ENCODE measurements at regions not wholly inside any gene's neighbourhood (a gene's known extent, or its start where the extent isn't known, plus 50 kb on each side); places are given as distances from the start of the nearest gene placed in this dataset.

DNA sequence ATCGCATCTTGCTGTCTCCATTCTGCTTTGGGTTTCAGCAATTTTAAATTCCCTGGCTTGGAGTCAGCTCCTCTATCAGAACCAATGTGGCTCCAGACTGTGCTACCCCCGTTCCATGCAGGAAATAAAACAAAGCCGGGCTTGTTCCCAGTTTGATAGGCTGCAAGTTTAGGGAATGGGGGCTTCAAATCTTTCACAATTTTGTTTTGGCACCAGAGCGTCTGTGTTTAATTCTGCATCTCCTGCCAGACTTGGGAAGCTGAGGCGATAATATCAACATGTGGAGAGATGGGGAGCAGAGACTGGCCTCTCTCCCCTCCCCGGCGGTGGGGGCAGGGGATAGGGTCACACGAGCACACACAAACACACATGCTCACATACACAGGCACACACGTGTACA lies 305.9 kb downstream of the FGFR2 start:
- Mint-ChIP-seq H3K27ac (no peak overlapping the region), H3K4me3 (no peak overlapping the region), H3K9me3 (no peaks in the 10 kb centered on the region), H3K27me3 (no peaks in the 10 kb centered on the region), H3K4me1 (no peaks in the 10 kb centered on the region), H3K36me3 (ENCODE audit: low read depth) (no peaks in the 10 kb centered on the region)
- no peak for DNase-seq
- POLR2A ChIA-PET, result no interaction called here
- CTCF ChIA-PET, result no interaction called here

DNA sequence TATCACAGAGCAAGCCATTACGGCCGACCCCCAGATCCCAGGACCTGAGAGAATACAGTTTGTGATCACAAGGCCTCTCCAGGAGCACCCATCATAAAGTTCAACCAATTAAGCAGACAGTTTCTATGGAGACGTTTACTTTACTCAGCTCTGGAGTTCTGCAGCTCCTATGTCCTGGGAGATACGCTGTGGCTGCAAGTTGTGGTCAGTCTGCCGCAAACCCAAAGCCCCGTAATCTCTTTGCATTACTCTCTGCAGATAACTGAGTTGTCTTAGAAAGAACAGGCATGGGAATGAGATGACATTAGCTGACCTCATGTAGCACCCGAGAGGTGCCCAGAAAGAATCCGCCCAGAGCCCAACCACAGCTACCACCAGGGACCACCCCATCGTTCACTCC lies 305.1 kb downstream of the FGFR2 start:
- H3K4me1 Mint-ChIP-seq, result no peaks in the 10 kb centered on the region
- no peaks in the 10 kb centered on the region for H3K9me3 Mint-ChIP-seq
- CTCF ChIA-PET, result no interaction called here
- H3K4me3 Mint-ChIP-seq, result no peak overlapping the region
- H3K27me3 Mint-ChIP-seq, result no peaks in the 10 kb centered on the region
- POLR2A ChIA-PET, result no interaction called here
- no peaks in the 10 kb centered on the region for H3K36me3 Mint-ChIP-seq (ENCODE audit: low read depth)
- no peak for DNase-seq
- no peak overlapping the region for H3K27ac Mint-ChIP-seq

DNA sequence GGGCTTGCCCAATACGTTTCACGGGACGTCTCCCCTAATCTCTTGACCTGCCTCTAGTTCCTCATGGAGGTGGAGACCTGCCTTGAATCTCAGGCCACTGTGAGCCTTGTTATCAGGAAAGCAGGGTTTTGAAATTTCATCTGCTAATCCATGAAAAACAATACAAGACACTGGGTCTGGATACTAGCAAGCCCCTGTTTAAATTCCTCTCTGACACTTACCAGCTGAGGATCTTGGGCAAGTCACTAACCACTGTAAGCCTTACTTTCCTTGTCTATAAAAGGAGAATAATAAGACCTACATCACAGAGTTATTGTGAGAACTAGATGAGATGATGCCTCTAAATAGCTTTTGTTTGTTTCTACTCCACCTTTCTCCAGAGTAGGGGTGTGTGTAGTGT lies 303.6 kb downstream of the FGFR2 start:
- Mint-ChIP-seq H3K4me1 (no peaks in the 10 kb centered on the region), H3K27ac (no peak overlapping the region), H3K27me3 (no peaks in the 10 kb centered on the region), H3K36me3 (ENCODE audit: low read depth) (no peaks in the 10 kb centered on the region), H3K4me3 (no peak overlapping the region), H3K9me3 (no peaks in the 10 kb centered on the region)
- ChIA-PET CTCF (no interaction called here), POLR2A (no interaction called here)
- DNase-seq, result no peak

DNA sequence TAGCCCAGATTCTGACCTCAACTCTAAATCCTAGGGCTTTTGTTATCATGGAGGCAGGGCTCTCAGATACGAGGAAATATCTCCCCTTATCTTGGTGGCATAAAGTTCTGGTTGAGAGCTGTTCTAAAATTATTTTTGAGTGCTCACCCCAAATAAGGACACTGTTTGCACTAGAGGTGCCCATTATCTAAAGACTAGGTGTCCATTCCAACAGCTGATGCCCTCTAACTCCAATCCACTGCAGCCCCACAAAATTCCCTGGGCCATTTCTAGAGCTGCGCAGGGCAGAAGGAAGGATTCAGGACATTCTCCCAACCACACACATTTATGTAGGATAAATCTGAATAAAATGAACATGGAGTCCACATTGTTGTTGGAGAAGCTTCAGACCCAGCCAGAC lies 301.9 kb downstream of the FGFR2 start:
- Mint-ChIP-seq H3K4me3 (no peak overlapping the region), H3K36me3 (ENCODE audit: low read depth) (no peaks in the 10 kb centered on the region), H3K27ac (no peak overlapping the region), H3K27me3 (no peaks in the 10 kb centered on the region), H3K9me3 (no peaks in the 10 kb centered on the region), H3K4me1 (no peaks in the 10 kb centered on the region)
- POLR2A ChIA-PET, result no interaction called here
- CTCF ChIA-PET, result interaction anchor here (0.9 to 1.3 kb wide), 2 partner anchors 65 to 132 kb away, joined by 3 to 4 read pairs; no protein-coding TSS in a partner anchor
- DNase-seq, result no peak

- H3K36me3 Mint-ChIP-seq (ENCODE audit: low read depth), result no peaks in the 10 kb centered on the region
- H3K4me1 Mint-ChIP-seq, result no peaks in the 10 kb centered on the region
- no peaks in the 10 kb centered on the region for H3K27me3 Mint-ChIP-seq
- no peak for DNase-seq
- H3K4me3 Mint-ChIP-seq, result no peak overlapping the region
- H3K9me3 Mint-ChIP-seq, result no peaks in the 10 kb centered on the region
- POLR2A ChIA-PET, result no interaction called here
- CTCF ChIA-PET, result interaction anchor here (0.6 kb wide), 1 partner anchor 273 kb away, joined by 3 read pairs; no protein-coding TSS in a partner anchor
- H3K27ac Mint-ChIP-seq, result no peak overlapping the region
Observed at GRCh38 chr10:121296881-121297585, 301.2 kb downstream of the FGFR2 start.

- no peaks in the 10 kb centered on the region for H3K9me3 Mint-ChIP-seq
- no peak overlapping the region for H3K27ac Mint-ChIP-seq
- DNase-seq, result no peak
- ChIA-PET POLR2A (no interaction called here), CTCF (no interaction called here)
- H3K27me3 Mint-ChIP-seq, result no peaks in the 10 kb centered on the region
- no peaks in the 10 kb centered on the region for H3K4me1 Mint-ChIP-seq
- H3K36me3 Mint-ChIP-seq (ENCODE audit: low read depth), result no peaks in the 10 kb centered on the region
- H3K4me3 Mint-ChIP-seq, result no peak overlapping the region
Observed at GRCh38 chr10:121300723-121301122, 297.5 kb downstream of the FGFR2 start.

DNA sequence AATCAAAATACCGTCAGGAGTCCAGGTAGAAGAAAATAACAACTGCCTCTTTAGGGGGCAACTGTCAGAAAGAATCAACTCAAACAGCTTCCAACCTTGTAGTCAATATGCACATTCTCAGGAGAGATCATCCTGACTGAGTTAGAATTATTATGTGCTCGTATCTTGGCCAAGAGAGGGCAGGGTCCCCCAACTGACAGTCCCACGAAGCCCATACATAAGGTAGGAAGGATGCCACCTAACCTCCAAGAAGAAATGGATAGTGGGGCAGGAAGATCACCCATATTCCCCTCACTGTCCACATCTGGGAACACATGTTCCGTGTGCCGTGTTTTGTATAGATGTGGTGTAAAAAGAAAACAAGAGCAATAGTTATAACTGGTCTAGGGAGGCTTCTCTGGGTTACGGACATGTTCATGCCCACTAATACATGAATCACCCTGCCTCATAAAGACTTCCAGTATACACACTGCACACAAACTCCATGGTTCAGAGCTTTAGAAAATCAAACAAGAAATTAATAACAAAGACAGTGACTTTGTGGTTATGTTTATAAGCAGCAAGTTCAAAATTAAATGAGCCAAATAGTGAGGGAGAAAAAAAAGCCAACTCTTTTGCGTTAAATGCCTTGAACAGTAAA lies 295.6 kb downstream of the FGFR2 start:
- Mint-ChIP-seq H3K27me3 (no peaks in the 10 kb centered on the region), H3K4me1 (no peaks in the 10 kb centered on the region), H3K36me3 (ENCODE audit: low read depth) (no peaks in the 10 kb centered on the region), H3K9me3 (no peaks in the 10 kb centered on the region), H3K4me3 (no peak overlapping the region), H3K27ac (no peak overlapping the region)
- DNase-seq, result no peak
- CTCF ChIA-PET, result no interaction called here
- POLR2A ChIA-PET, result no interaction called here

DNA sequence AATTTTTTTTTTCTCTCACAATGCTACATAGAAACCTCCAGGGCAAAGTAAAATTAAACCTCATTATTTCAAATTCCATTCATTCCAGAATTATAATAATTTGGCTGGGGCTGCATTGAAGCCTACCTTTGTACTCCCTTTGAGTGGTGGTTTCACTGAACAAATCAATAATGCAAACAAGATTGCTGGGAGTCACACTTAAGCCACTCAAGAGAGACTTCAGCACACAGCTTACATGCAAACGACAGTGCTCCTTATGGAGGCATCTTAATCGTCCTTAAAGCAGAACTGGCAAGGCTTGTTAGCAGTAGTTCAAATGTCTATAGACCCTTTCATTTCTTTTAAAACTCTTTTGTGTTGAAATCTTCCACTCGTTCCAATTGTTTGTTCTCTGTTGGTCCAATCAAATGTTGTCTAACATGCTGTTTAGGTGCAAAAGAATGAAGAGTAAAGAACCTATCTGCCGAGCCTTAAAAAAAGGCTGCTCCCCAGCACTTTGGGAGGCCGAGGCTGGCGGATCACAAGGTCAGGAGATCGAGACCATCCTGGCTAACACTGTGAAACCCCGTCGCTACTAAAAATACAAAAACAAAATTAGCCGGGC lies 294.9 kb downstream of the FGFR2 start:
- Mint-ChIP-seq H3K27me3 (no peaks in the 10 kb centered on the region), H3K9me3 (no peaks in the 10 kb centered on the region), H3K36me3 (ENCODE audit: low read depth) (no peaks in the 10 kb centered on the region), H3K27ac (no peak overlapping the region), H3K4me3 (no peak overlapping the region), H3K4me1 (no peaks in the 10 kb centered on the region)
- ChIA-PET CTCF (no interaction called here), POLR2A (no interaction called here)
- no peak for DNase-seq

DNA sequence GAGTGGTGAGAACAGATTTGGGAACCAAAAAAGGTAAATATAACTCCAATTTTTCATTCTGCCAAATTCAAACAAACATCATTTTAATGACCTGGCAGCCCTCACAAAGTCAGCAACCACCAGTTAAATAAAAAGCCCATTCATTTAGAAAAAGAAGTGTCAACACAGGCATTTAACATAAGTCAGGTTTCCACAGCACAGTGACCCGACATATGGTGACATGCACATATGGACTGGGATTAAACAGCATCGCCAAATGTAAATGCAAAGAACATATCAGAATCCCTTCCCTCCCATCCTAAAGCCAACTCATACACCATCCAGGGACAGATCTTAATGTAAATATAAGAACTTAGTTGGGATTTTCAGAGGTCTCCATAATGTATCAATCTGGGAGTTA lies 293.2 kb downstream of the FGFR2 start:
- Mint-ChIP-seq H3K4me1 (no peaks in the 10 kb centered on the region), H3K36me3 (ENCODE audit: low read depth) (no peaks in the 10 kb centered on the region), H3K27me3 (no peaks in the 10 kb centered on the region), H3K9me3 (no peaks in the 10 kb centered on the region), H3K27ac (no peak overlapping the region), H3K4me3 (no peak overlapping the region)
- DNase-seq, result no peak
- ChIA-PET POLR2A (no interaction called here), CTCF (no interaction called here)

GRCh38 chr10:121306159-121306673 lies 292.0 kb downstream of the FGFR2 start:
- ChIA-PET POLR2A (no interaction called here), CTCF (no interaction called here)
- no peaks in the 10 kb centered on the region for H3K27me3 Mint-ChIP-seq
- no peaks in the 10 kb centered on the region for H3K36me3 Mint-ChIP-seq (ENCODE audit: low read depth)
- H3K9me3 Mint-ChIP-seq, result no peaks in the 10 kb centered on the region
- H3K4me3 Mint-ChIP-seq, result no peak overlapping the region
- H3K4me1 Mint-ChIP-seq, result no peaks in the 10 kb centered on the region
- H3K27ac Mint-ChIP-seq, result no peak overlapping the region
- DNase-seq, result no peak

GRCh38 chr10:121307411-121307980 lies 290.7 kb downstream of the FGFR2 start:
- no peaks in the 10 kb centered on the region for H3K36me3 Mint-ChIP-seq (ENCODE audit: low read depth)
- H3K27me3 Mint-ChIP-seq, result no peaks in the 10 kb centered on the region
- DNase-seq, result no peak
- no peaks in the 10 kb centered on the region for H3K4me1 Mint-ChIP-seq
- H3K9me3 Mint-ChIP-seq, result peaks cover 3% of the 10 kb centered on the region
- CTCF ChIA-PET, result no interaction called here
- H3K4me3 Mint-ChIP-seq, result no peak overlapping the region
- H3K27ac Mint-ChIP-seq, result no peak overlapping the region
- POLR2A ChIA-PET, result no interaction called here

GRCh38 chr10:121308020-121308419 lies 290.2 kb downstream of the FGFR2 start:
- Mint-ChIP-seq H3K4me1 (no peaks in the 10 kb centered on the region), H3K9me3 (peaks cover 8% of the 10 kb centered on the region), H3K36me3 (ENCODE audit: low read depth) (no peaks in the 10 kb centered on the region), H3K27ac (no peak overlapping the region), H3K27me3 (no peaks in the 10 kb centered on the region), H3K4me3 (no peak overlapping the region)
- CTCF ChIA-PET, result no interaction called here
- POLR2A ChIA-PET, result no interaction called here
- DNase-seq, result no peak

DNA sequence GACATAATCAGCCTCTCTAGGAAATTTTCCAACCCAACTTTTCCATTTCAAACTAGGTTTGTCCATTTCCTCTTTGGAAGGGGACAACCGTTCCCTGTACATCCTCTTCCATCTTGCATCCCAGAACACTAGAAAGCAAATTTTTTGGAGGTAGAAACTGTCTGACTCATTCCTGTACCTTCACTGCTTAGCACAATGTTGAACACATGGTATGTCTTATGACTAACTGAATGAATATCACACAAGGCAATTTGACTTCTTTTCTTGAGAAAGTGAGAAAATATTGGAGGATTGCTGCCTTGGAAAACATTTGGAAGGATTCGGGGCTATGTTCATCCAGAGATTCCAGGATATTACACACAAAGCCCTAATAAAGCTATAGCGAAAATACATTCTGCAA lies 289.1 kb downstream of the FGFR2 start:
- Mint-ChIP-seq H3K9me3 (peaks cover 9% of the 10 kb centered on the region), H3K27ac (no peak overlapping the region), H3K36me3 (ENCODE audit: low read depth) (no peaks in the 10 kb centered on the region), H3K4me3 (no peak overlapping the region), H3K4me1 (no peaks in the 10 kb centered on the region), H3K27me3 (no peaks in the 10 kb centered on the region)
- no peak for DNase-seq
- ChIA-PET POLR2A (no interaction called here), CTCF (no interaction called here)

Measured in activated CD4-positive, alpha-beta T cell treated with anti-CD3 and anti-CD28 coated beads, Interleukin-2, amount 10 ng/mL, durations not matched to agents 7 days and 5 days (primary cell).